ENCODE measurements at regions not wholly inside any gene's neighbourhood (a gene's known extent, or its start where the extent isn't known, plus 50 kb on each side); places are given as distances from the start of the nearest gene placed in this dataset.

DNA sequence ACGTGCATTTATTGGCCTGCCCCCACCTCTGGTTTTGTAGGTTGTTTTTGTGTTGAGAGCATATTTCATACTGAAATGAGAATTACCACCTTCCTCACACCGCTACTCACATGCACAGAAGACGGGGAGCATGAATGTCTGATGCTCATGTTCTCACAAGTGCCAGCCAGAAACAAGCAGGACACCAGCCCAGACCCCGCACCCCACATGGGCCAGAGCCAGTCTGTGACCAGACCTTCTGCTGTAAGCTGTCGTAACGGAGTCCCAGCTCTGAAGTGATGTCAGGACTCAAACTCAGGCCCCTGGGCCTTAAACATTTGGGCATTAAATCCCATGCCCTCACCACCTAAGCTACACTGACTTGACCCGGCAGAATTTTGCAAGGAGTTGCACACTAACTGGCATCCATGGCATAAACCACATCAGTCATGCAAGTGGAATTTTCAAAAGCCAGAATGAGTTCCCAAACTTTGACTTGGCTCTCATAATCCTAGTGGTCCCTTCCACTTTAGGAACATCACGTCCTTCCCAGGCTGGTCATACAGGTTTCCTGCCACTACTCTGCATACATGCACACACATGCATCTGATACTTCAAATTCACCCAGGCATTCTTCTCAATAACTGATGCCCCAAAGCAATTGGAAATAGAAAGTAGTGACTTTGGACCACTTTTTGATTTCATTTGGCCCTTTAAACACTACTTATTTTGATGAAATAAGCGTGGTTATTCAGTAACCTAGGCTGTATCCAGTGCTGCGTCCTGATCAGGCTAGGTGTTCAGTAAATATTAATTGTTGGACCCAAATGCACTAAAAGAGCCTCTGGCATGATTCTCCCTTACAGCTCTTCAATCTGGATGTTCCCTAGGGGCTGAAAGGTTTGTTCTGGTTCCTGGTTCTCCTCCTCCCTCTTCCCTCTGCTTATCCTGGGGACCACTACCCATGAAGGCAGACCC, 223.1 kb upstream of the ID2 start:
- TF ChIP-seq, protein P1, sequence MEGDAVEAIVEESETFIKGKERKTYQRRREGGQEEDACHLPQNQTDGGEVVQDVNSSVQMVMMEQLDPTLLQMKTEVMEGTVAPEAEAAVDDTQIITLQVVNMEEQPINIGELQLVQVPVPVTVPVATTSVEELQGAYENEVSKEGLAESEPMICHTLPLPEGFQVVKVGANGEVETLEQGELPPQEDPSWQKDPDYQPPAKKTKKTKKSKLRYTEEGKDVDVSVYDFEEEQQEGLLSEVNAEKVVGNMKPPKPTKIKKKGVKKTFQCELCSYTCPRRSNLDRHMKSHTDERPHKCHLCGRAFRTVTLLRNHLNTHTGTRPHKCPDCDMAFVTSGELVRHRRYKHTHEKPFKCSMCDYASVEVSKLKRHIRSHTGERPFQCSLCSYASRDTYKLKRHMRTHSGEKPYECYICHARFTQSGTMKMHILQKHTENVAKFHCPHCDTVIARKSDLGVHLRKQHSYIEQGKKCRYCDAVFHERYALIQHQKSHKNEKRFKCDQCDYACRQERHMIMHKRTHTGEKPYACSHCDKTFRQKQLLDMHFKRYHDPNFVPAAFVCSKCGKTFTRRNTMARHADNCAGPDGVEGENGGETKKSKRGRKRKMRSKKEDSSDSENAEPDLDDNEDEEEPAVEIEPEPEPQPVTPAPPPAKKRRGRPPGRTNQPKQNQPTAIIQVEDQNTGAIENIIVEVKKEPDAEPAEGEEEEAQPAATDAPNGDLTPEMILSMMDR (IDR thresholded peaks at IDR 0.05; ENCODE audit: low read length) = no peak
- no peak for TF ChIP-seq EZH2 (optimal IDR thresholded peaks at IDR 0.05; ENCODE audit: low read depth, low read length)
